ENCODE measurements at regions not wholly inside any gene's neighbourhood (a gene's known extent, or its start where the extent isn't known, plus 50 kb on each side); places are given as distances from the start of the nearest gene placed in this dataset.

DNA sequence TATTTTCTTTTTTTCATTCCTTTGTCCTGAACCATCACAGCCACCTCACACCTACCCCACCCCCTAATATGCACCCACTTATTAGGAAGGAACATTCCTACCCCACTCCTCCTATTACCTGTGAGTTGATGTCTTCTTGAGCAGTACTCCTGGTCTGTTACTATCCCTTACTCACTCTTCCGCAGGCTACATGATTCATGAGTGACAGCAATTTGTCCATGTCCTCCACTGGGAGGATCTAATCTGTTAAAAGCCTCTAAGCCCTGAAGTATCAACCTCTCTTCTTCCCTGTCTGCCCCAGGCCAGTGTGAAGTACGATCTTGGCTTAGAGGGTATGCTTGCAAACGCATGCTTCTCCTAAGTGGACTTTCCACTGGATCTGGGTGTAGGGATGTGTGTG is 75.6 kb upstream of the RFX8 start:
- TF ChIP-seq, protein P1, sequence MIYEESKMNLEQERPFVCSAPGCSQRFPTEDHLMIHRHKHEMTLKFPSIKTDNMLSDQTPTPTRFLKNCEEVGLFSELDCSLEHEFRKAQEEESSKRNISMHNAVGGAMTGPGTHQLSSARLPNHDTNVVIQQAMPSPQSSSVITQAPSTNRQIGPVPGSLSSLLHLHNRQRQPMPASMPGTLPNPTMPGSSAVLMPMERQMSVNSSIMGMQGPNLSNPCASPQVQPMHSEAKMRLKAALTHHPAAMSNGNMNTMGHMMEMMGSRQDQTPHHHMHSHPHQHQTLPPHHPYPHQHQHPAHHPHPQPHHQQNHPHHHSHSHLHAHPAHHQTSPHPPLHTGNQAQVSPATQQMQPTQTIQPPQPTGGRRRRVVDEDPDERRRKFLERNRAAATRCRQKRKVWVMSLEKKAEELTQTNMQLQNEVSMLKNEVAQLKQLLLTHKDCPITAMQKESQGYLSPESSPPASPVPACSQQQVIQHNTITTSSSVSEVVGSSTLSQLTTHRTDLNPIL (CRISPR knock-in tag; IDR thresholded peaks at IDR 0.05; ENCODE audit: low read depth) = no peak
- TF ChIP-seq, protein P2, sequence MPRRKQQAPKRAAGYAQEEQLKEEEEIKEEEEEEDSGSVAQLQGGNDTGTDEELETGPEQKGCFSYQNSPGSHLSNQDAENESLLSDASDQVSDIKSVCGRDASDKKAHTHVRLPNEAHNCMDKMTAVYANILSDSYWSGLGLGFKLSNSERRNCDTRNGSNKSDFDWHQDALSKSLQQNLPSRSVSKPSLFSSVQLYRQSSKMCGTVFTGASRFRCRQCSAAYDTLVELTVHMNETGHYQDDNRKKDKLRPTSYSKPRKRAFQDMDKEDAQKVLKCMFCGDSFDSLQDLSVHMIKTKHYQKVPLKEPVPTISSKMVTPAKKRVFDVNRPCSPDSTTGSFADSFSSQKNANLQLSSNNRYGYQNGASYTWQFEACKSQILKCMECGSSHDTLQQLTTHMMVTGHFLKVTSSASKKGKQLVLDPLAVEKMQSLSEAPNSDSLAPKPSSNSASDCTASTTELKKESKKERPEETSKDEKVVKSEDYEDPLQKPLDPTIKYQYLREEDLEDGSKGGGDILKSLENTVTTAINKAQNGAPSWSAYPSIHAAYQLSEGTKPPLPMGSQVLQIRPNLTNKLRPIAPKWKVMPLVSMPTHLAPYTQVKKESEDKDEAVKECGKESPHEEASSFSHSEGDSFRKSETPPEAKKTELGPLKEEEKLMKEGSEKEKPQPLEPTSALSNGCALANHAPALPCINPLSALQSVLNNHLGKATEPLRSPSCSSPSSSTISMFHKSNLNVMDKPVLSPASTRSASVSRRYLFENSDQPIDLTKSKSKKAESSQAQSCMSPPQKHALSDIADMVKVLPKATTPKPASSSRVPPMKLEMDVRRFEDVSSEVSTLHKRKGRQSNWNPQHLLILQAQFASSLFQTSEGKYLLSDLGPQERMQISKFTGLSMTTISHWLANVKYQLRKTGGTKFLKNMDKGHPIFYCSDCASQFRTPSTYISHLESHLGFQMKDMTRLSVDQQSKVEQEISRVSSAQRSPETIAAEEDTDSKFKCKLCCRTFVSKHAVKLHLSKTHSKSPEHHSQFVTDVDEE (CRISPR knock-in tag; IDR thresholded peaks at IDR 0.05) = no peak
- no peak for TF ChIP-seq BACH2 (CRISPR knock-in tag; IDR thresholded peaks at IDR 0.05; ENCODE audit: borderline replicate concordance)
- TF ChIP-seq CSDC2 (CRISPR knock-in tag; IDR thresholded peaks at IDR 0.05) = no peak
- TF ChIP-seq, protein P3, sequence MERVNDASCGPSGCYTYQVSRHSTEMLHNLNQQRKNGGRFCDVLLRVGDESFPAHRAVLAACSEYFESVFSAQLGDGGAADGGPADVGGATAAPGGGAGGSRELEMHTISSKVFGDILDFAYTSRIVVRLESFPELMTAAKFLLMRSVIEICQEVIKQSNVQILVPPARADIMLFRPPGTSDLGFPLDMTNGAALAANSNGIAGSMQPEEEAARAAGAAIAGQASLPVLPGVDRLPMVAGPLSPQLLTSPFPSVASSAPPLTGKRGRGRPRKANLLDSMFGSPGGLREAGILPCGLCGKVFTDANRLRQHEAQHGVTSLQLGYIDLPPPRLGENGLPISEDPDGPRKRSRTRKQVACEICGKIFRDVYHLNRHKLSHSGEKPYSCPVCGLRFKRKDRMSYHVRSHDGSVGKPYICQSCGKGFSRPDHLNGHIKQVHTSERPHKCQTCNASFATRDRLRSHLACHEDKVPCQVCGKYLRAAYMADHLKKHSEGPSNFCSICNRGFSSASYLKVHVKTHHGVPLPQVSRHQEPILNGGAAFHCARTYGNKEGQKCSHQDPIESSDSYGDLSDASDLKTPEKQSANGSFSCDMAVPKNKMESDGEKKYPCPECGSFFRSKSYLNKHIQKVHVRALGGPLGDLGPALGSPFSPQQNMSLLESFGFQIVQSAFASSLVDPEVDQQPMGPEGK (CRISPR knock-in tag; IDR thresholded peaks at IDR 0.05; ENCODE audit: borderline replicate concordance) = no peak
- TF ChIP-seq ZNF8 (CRISPR knock-in tag; IDR thresholded peaks at IDR 0.05) = no peak
